Esophagus squamous epithelium (tissue), 4 donors: ENCODE measurements at regions not wholly inside any gene's neighbourhood (a gene's known extent, or its start where the extent isn't known, plus 50 kb on each side); places are given as distances from the start of the nearest gene placed in this dataset.

Experiments used
- CTCF ChIP-seq, 6 experiments: fragments of 450-650 bp in 4 of 6; fragments of 200-600 bp in 2 of 6; sonication (generic) in 2 of 6; IDR thresholded peaks; one replicate each; pipeline ENCODE4 v1.5.1; 2016 to 2019; ENCODE audit warnings: antibody characterized with exemption in 6 of 6, mild to moderate bottlenecking in 4 of 6, moderate library complexity in 4 of 6
- POLR2A ChIP-seq, 4 donors: fragments of 450-650 bp; IDR thresholded peaks; one replicate each; pipeline ENCODE4 v1.6.1; 2017; ENCODE audit warnings: antibody characterized with exemption in 4 of 4, mild to moderate bottlenecking in 4 of 4, moderate library complexity in 3 of 4

GRCh38 chr20:55067158-55067825 lies 591.9 kb downstream of the DOK5 start:
- no peak for TF ChIP-seq POLR2A (IDR thresholded peaks at IDR 0.05)
- TF ChIP-seq CTCF (IDR thresholded peaks at IDR 0.05), result no peak
